GM18519 (cell line): ENCODE measurements at regions not wholly inside any gene's neighbourhood (a gene's known extent, or its start where the extent isn't known, plus 50 kb on each side); places are given as distances from the start of the nearest gene placed in this dataset.

ENCODE experiments used
- ATAC-seq: cut with Tn5 transposase; IDR thresholded peaks from one replicate; pipeline ENCODE4 v1.9.1; 2021; ENCODE audit warnings: mild to moderate bottlenecking, moderate library complexity; ENCODE audit not compliant: unreplicated experiment, low FRiP score

DNA sequence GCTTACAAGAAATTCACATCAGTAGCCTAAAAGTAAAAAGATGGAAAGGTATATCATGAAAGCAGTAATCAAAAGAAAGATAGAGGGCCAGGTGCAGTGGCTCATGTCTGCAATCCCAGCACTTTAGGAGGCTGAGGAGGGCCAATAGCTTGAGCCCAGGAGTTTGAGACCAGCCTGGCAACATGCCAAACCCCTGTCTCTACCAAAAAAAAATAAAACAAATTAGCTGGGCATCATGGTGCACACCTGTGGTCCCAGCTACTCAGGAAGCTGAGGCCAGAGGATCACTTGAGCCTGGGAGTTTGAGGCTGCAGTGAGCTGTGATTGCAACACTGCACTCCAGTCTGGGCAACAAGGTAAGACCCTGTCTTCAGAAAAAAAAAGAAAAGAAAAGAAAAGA is 55.5 kb downstream of the GSPT2 start:
- ATAC-seq: no peak

DNA sequence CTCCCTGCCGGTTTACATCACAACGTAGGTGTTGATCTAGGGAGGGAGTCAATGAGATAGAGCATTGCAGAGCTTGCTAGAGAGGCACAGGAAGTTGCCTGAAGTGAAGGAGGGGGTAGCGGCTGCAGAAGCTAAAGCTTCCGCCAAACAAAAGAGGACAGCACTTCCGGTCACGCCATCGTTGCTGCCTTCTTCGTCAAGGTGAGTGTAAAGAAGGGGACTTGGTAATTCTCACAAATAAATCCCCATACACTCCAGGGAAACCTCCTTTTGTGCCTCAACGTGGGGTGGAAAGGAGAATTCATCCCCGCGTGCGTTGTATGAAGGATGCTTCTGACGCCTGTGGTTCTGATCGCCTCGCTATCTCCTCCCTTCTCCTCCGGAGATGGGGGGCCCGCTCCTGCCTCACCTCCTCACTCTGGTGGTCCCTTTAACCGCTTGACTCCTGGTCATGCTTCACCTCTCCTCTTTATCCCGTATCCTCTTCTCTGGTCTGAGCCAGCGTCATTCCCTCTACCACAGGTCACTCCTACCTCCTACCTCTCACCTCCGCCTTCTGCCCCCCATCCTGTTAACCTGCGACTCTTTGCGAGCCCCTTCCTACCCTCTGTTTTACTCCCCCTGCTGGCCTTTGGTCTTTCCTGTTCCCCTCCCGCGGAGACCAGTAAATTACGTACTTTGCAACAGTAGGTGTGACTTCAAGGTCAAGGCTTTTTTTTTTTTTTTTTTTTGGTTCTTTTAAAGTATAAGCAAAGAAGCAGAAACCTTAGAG is 59.9 kb downstream of the GSPT2 start:
- peak; percentile 95 for ATAC-seq

DNA sequence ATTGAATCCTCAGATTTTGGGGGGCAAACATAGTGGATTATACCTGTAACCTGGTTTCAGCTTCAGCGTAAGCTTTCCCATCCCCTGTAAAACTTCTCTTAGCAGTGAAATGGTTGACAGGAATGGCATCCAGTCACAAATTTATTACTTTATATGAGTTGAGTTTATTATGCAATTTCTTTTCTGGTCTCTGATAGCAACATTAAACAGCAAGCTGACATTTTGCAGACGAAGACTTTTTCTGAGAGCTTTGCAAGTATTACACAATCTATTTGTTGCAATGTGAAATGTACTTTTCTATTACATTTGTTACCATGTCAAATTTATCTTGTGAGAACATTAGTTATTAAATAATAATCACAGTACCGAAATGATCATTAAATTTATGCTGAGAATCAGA is 60.6 kb downstream of the GSPT2 start:
- no peak for ATAC-seq

DNA sequence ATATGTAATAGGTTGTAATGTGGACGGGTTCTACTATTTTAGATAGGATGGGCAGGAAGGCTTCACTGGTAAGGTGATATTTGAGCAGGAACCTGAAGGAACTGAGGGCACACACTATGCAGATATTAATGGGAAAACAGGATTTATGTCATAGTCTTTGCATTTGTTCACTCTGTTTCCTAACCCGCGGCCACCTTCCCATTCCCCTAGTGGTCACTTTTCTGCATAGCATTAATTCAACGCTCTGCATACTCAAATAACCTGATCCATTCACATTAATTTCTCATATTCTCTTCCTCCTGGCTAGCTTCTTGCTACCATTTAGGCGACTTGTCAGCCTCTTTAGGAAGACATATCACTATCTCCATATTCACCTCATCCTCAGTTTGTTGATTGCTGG is 61.5 kb downstream of the GSPT2 start:
- ATAC-seq: no peak

DNA sequence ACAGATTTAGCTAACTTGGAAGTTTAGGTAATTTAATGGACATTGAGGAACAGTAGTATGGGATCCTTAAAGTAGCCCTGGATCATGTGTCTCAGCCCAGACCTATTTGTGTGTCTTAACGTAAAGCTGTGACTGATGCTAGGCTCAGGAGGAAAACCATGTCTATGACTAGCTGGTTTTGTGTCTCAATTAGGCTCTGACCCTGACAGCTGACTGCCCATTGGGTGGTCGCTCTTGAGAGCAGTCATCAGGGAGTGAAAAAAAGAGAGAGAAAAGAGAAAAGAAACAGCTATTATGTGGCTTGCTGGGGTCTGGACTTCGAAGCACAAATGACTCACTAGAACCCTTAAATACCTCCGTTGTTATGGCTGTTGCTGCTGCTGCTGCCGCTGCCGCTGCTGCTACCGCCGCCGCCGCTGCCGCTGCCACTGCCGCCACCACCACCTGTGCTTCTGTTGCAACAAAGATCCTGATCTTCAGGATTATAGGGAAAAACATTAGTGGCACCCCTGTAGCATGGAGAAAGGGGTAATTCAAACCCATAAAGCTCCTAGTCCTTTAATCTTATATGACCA is 70.7 kb downstream of the GSPT2 start:
- ATAC-seq: no peak

DNA sequence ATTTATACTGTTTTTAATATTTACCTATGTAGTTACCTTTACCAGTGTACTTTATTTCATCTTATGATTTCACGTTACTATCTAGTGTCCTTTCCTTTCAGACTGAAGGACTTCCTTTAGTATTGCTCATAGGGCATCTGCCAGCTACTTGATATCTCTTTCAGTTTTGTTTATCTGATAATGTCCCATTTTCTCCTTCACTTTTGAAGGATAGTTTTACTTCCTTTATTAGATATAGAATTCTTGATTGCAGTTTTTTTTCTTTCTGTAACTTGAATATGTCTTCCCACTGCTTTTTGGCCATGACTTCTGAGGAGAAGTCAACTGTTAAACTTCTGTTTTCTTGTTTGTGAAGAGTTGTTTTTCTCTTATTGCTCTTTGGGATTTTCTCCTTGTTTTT is 69.4 kb upstream of the MAGED1 start:
- no peak for ATAC-seq

DNA sequence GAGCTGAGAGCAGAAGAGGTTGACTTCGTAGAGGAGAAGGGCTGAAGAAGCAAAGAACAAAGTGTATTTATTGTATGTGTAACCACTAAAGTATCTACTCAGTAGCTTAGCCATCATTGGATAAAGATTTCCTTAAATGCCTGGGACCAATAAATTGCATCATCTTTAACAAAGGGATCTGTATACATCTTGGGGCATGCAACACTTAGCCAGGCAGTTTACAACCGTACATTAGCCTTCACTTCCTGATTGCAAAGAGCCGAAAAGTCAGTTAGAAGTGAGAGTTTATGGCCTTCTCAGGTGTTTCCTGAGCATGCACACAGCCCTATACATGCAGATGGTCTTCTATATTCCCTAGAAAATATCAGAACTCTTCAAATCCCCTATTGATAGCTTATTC is 68.0 kb upstream of the MAGED1 start:
- ATAC-seq: no peak

DNA sequence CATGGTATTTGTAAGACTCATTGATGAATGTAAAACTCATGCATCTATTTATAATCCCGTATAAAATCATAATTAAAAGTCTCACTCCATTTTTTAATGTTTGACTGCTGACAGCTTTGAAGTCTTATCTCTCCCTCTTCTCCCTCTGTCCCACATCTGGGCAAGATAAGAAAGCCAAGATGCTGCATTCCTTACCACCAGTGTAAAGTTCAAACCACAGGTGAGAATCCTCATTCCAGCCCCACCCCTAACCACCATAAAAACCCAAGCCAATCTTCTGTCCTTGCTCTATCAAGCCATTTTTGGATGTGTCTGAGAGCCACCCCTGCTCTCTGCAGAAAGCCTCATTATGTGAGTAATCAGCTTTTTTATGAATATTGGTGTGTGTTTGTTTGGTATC is 59.3 kb upstream of the MAGED1 start:
- ATAC-seq: no peak

DNA sequence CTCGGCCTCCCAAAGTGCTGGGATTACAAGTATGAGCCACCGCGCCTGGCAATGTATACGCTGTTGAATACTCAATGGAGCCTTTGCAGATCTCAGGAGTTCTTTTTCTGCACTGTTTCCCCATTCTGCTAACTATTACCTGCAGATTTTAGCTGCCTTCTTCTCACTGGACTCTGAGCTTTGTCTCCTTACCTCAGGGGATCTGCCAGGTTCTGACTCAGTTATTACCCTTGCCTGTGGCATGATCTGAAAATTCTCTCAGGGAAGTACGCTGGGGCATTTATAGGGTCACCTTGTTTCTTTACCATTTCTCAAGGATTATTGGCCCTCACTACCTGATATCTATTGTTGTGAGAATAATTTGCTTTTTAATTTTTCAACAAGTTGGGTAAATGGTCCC is 56.6 kb upstream of the MAGED1 start:
- ATAC-seq: no peak

DNA sequence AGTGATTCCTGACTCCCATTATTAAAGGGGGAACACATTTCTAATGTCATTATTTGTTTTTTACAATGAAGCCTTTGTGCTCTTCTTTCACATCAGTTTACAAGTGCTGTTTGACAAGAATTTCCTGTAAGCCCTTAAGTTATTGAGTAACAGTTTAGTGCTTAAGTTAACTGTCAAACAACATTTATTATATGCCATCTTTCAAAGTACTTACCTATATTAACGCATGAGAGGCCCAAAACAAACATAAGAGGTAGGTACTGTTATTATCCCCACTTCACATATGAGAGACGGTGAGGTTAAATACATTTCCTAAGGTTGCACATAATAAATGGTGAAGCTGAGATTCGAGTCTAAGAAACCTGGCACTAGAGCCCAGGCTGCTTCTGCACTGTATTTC is 56.0 kb upstream of the MAGED1 start:
- ATAC-seq: no peak

DNA sequence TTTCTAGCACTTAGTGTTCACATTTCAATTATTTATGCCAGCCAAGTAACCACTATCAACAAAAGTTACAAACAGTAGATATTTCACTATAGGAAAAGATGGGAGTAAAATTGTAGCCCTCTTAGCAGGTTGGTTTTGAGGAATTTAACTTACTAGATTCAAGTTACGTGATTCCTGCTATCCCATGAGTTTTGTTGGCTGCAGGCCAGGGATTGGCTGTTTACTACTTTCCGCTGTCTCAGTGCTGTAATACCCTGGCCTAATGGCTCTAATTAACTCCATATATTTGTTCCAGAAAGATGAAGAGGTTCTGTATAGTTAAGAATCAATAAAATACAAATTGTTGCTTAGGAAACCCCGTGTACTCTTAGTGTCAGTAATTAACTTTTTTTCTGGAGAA is 55.5 kb upstream of the MAGED1 start:
- ATAC-seq: no peak
